ENCODE measurements at regions not wholly inside any gene's neighbourhood (a gene's known extent, or its start where the extent isn't known, plus 50 kb on each side); places are given as distances from the start of the nearest gene placed in this dataset.

DNA sequence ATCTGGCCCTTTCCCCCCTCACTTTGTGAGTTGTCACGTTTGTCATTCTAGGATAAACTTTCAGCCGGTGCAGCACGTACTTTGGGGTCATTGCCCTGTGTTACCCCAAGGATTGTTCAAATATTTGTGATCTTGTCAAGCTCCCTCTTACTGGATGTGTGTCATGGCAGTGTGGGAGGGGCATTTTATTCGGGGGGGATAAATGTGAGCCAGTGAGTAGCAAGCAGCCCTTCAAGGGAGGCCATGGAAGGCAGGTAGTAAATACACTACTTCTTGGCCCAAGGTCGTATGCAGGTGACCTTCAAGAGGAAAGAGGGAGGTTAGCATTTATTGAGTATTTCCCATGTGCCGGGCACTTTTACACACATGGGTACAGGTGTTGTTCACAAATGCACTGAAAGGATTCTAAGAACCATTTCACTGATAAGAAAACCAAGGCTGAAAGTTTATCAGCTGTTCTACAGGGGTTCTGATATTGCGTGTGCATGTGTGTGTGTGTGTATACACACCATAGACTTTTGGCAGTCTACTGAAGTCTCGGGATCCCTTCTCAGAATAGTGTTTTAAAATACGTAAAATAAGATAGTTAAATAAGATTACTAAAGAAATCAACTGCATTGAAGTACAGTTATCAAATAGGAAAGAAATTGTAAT, 410.3 kb upstream of the TBX3 start:
- H3K27me3 ChIP-seq (replicated peaks; ENCODE audit: insufficient read depth): no peaks in the 10 kb centered on the region
- no peaks in the 10 kb centered on the region for H3K79me2 ChIP-seq (ENCODE audit: insufficient read depth)
- H4K20me1 ChIP-seq (ENCODE audit: insufficient read depth): no peaks in the 10 kb centered on the region
- no peak overlapping the region for H3K4me2 ChIP-seq (ENCODE audit: unreplicated experiment)
- no peak overlapping the region for H3K4me3 ChIP-seq
- DNase-seq: no peak
- 73 to 78% methylated on average over 9 of the region's 9 CpGs for WGBS, 2 experiments (ENCODE audit: low coverage in 1 of 2, low lambda C conversion rate in 2 of 2, missing lambda C conversion rate in 2 of 2)
- no peaks in the 10 kb centered on the region for H3K9me3 ChIP-seq (ENCODE audit: low read depth)
- H3K9me2 ChIP-seq (ENCODE audit: insufficient read depth): no peaks in the 10 kb centered on the region
- H3K9ac ChIP-seq: no peak overlapping the region
- TF ChIP-seq EZH2phosphoT487 (IDR thresholded peaks at IDR 0.05; ENCODE audit: insufficient read depth, low read depth) (no peak), EZH2 (IDR thresholded peaks at IDR 0.05; ENCODE audit: insufficient read depth, poor library complexity, severe bottlenecking) (no peak)
- H3K27ac ChIP-seq: no peak overlapping the region
- no peaks in the 10 kb centered on the region for H3K4me1 ChIP-seq (ENCODE audit: insufficient read depth)
- no peaks in the 10 kb centered on the region for H3F3A ChIP-seq (ENCODE audit: insufficient read depth)
- H2AFZ ChIP-seq: no peak overlapping the region
- H3K36me3 ChIP-seq (ENCODE audit: low read depth): no peaks in the 10 kb centered on the region
- in situ Hi-C loops (cut with MboI): no loop called here

DNA sequence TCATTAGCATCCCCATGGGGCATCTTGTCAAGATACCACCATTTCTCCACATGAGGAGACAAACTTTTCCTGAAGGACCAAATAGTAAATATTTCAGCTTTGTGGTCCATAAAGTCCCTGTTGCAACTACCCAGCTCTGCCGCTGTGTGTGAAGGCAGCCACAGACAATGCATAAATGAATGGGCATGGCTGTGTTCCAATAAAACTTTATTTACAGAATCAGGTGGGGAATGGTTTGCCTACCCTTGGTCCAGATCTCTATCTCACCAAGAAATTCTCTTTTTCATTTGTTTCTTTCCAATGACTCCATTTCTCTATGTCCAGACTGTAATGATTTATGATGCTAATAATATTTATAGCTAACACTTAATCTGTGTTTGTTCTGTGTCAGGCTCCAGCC, 409.3 kb upstream of the TBX3 start:
- Histone ChIP-seq H3K4me3 (no peak overlapping the region), H4K20me1 (ENCODE audit: insufficient read depth) (no peaks in the 10 kb centered on the region), H3K4me2 (ENCODE audit: unreplicated experiment) (no peak overlapping the region), H3K9me3 (ENCODE audit: low read depth) (no peaks in the 10 kb centered on the region), H3K9me2 (ENCODE audit: insufficient read depth) (no peaks in the 10 kb centered on the region), H3F3A (ENCODE audit: insufficient read depth) (no peaks in the 10 kb centered on the region), H2AFZ (no peak overlapping the region), H3K27ac (no peak overlapping the region), H3K36me3 (ENCODE audit: low read depth) (no peaks in the 10 kb centered on the region), H3K27me3 (replicated peaks; ENCODE audit: insufficient read depth) (no peaks in the 10 kb centered on the region), H3K4me1 (ENCODE audit: insufficient read depth) (no peaks in the 10 kb centered on the region), H3K9ac (no peak overlapping the region), H3K79me2 (ENCODE audit: insufficient read depth) (no peaks in the 10 kb centered on the region)
- in situ Hi-C loops (cut with MboI): no loop called here
- no peak for TF ChIP-seq EZH2 (IDR thresholded peaks at IDR 0.05; ENCODE audit: insufficient read depth, poor library complexity, severe bottlenecking)
- TF ChIP-seq EZH2phosphoT487 (IDR thresholded peaks at IDR 0.05; ENCODE audit: insufficient read depth, low read depth): no peak
- WGBS, 2 experiments (ENCODE audit: low coverage in 1 of 2, low lambda C conversion rate in 2 of 2, missing lambda C conversion rate in 2 of 2): 78 to 81% methylated on average over 1 of the region's 1 CpG
- DNase-seq: no peak

DNA sequence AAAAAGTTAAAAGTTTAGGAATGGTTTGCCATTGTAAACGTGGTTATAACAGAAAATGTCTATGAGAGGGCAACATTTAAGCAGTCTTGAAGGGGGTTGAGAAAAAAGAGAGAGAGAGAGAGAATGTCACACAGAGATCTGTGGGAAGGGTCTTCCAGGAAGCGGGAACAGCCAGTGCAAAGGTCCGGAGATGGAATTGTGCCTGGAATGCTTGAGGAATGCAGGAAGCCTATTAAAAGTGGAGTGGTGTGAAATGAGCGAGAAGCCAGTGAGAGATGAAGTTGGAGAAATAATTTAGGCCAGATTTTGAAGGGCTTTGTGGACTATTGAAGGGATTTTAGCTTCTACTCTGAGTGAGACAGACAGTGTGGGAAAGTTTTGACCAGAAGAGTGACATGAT, 406.8 kb upstream of the TBX3 start:
- H3K27ac ChIP-seq: no peak overlapping the region
- WGBS, 2 experiments (ENCODE audit: low coverage in 1 of 2, low lambda C conversion rate in 2 of 2, missing lambda C conversion rate in 2 of 2): 57 to 61% methylated on average over 4 of the region's 4 CpGs
- no peak overlapping the region for H3K4me2 ChIP-seq (ENCODE audit: unreplicated experiment)
- H3F3A ChIP-seq (ENCODE audit: insufficient read depth): no peaks in the 10 kb centered on the region
- H3K9ac ChIP-seq: no peak overlapping the region
- H3K4me1 ChIP-seq (ENCODE audit: insufficient read depth): no peaks in the 10 kb centered on the region
- no peak for TF ChIP-seq EZH2 (IDR thresholded peaks at IDR 0.05; ENCODE audit: insufficient read depth, poor library complexity, severe bottlenecking)
- no peak for TF ChIP-seq EZH2phosphoT487 (IDR thresholded peaks at IDR 0.05; ENCODE audit: insufficient read depth, low read depth)
- H3K79me2 ChIP-seq (ENCODE audit: insufficient read depth): no peaks in the 10 kb centered on the region
- no peaks in the 10 kb centered on the region for H3K36me3 ChIP-seq (ENCODE audit: low read depth)
- no peak overlapping the region for H2AFZ ChIP-seq
- no peak overlapping the region for H3K4me3 ChIP-seq
- in situ Hi-C loops (cut with MboI): no loop called here
- no peaks in the 10 kb centered on the region for H3K27me3 ChIP-seq (replicated peaks; ENCODE audit: insufficient read depth)
- H3K9me3 ChIP-seq (ENCODE audit: low read depth): no peaks in the 10 kb centered on the region
- DNase-seq: no peak
- no peaks in the 10 kb centered on the region for H3K9me2 ChIP-seq (ENCODE audit: insufficient read depth)
- no peaks in the 10 kb centered on the region for H4K20me1 ChIP-seq (ENCODE audit: insufficient read depth)

DNA sequence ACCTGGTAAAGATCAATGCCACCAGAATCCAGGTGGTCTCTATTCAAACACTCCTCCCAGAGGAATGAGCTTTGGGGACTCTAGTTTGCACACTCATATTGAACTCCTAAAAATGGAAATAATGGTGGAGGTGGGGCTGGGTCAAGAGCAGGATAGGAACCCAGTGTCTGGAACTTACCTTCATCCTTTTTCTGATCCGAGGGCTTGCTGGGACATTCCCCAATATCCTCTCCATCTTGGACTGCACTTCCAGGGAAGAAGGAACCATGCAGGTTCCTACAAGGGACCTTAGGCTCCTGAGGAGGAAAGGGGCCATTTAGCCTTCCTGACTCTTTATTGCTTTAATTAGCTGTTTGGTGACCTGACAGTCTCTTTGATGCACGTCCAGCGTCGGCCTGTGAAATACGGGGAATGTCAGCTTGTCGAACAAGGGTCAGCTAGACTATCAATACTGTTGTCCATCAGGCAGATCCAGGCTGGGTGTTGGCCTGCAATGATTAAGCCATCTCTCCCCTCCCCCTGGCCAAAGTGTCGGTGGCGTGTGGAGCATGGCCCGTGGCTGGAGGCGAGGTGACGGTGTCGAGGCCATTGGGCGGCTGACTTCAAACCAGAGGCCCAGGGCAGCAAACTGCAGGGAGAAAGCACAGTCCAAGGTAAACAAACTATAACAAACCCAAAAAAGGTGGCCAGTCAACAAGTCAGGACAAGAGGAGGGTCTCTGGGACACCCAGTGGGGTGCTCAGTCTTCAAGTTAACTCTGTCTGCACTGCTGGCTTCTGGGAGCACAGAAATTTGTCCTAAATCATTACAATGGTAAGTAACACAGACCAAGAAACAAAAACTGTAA, 405.2 kb upstream of the TBX3 start:
- DNase-seq: no peak
- in situ Hi-C loops (cut with MboI): no loop called here
- Histone ChIP-seq H2AFZ (no peak overlapping the region), H3K4me3 (no peak overlapping the region), H3K4me1 (ENCODE audit: insufficient read depth) (no peaks in the 10 kb centered on the region), H3K27ac (no peak overlapping the region), H3F3A (ENCODE audit: insufficient read depth) (no peaks in the 10 kb centered on the region), H3K9me2 (ENCODE audit: insufficient read depth) (no peaks in the 10 kb centered on the region), H4K20me1 (ENCODE audit: insufficient read depth) (no peaks in the 10 kb centered on the region), H3K27me3 (replicated peaks; ENCODE audit: insufficient read depth) (no peaks in the 10 kb centered on the region), H3K9ac (no peak overlapping the region), H3K9me3 (ENCODE audit: low read depth) (no peaks in the 10 kb centered on the region), H3K79me2 (ENCODE audit: insufficient read depth) (no peaks in the 10 kb centered on the region), H3K4me2 (ENCODE audit: unreplicated experiment) (no peak overlapping the region), H3K36me3 (ENCODE audit: low read depth) (no peaks in the 10 kb centered on the region)
- 85 to 88% methylated on average over 13 of the region's 13 CpGs for WGBS, 2 experiments (ENCODE audit: low coverage in 1 of 2, low lambda C conversion rate in 2 of 2, missing lambda C conversion rate in 2 of 2)
- TF ChIP-seq EZH2phosphoT487 (IDR thresholded peaks at IDR 0.05; ENCODE audit: insufficient read depth, low read depth): no peak
- TF ChIP-seq EZH2 (IDR thresholded peaks at IDR 0.05; ENCODE audit: insufficient read depth, poor library complexity, severe bottlenecking): no peak

Measured in GM23248 (cell line).